ENCODE measurements at regions not wholly inside any gene's neighbourhood (a gene's known extent, or its start where the extent isn't known, plus 50 kb on each side); places are given as distances from the start of the nearest gene placed in this dataset.

GRCh38 chr10:106107706-106108105 is 1056.8 kb downstream of the SORCS1 start:
- no peak for TF ChIP-seq POLR2A (IDR thresholded peaks at IDR 0.05)
- no peak for TF ChIP-seq CTCF (IDR thresholded peaks at IDR 0.05 in 8 of 11, conservative IDR thresholded peaks at IDR 0.05 in 3 of 11)

All from spleen (tissue), 7 donors.